DOHH2 (cell line): ENCODE measurements at regions not wholly inside any gene's neighbourhood (a gene's known extent, or its start where the extent isn't known, plus 50 kb on each side); places are given as distances from the start of the nearest gene placed in this dataset.

Experiments
- H3F3A ChIP-seq: fragments of 200-600 bp; sonication (generic), shearing (Covaris generic); 2 replicates; pipeline ENCODE4 v1.6.0; 2016; ENCODE audit warnings: antibody characterized with exemption, mild to moderate bottlenecking; ENCODE audit not compliant: control insufficient read depth, insufficient read depth
- H3K27ac ChIP-seq: fragments of 200-600 bp; sonication (generic); 2 replicates; pipeline ENCODE4 v1.5.1; 2014; ENCODE audit warnings: low read depth, mild to moderate bottlenecking, low read length, moderate library complexity
- H3K27me3 ChIP-seq: fragments of 200-600 bp; sonication (generic); 2 replicates; pipeline ENCODE4 v1.6.1; 2014; ENCODE audit warnings: mild to moderate bottlenecking, low read length, mixed read lengths; ENCODE audit not compliant: control insufficient read depth
- H3K36me3 ChIP-seq: fragments of 200-600 bp; sonication (generic); 2 replicates; pipeline ENCODE4 v1.6.1; 2014; ENCODE audit warnings: mild to moderate bottlenecking, low read length, moderate library complexity, mixed read lengths; ENCODE audit not compliant: control insufficient read depth
- H3K4me1 ChIP-seq: fragments of 200-600 bp; sonication (generic); 2 replicates; pipeline ENCODE4 v1.6.1; 2014; ENCODE audit warnings: mild to moderate bottlenecking, low read length, mixed read lengths; ENCODE audit not compliant: control insufficient read depth
- H3K4me2 ChIP-seq: fragments of 200-600 bp; sonication (generic); 2 replicates; pipeline ENCODE4 v1.6.0; 2014; ENCODE audit warnings: mild to moderate bottlenecking, low read length, moderate library complexity
- H3K4me3 ChIP-seq: fragments of 200-600 bp; sonication (generic); 2 replicates; pipeline ENCODE4 v1.5.1; 2014; ENCODE audit warnings: mild to moderate bottlenecking, low read length, mixed read lengths
- H3K79me2 ChIP-seq: fragments of 200-600 bp; sonication (generic); 2 replicates; pipeline ENCODE4 v1.6.1; 2014; ENCODE audit warnings: mild to moderate bottlenecking, low read length, mixed read lengths; ENCODE audit not compliant: control insufficient read depth
- H3K9me2 ChIP-seq: fragments of 200-600 bp; sonication (generic); replicated peaks from 2 replicates; pipeline ENCODE4 v1.6.1; 2014; ENCODE audit warnings: mild to moderate bottlenecking, low read length, mixed read lengths; ENCODE audit not compliant: control insufficient read depth
- H3K9me3 ChIP-seq: fragments of 200-600 bp; sonication (generic); 2 replicates; pipeline ENCODE4 v1.6.1; 2014; ENCODE audit warnings: antibody characterized with exemption, low read length, mixed read lengths; ENCODE audit not compliant: control insufficient read depth, insufficient read depth
- H4K20me1 ChIP-seq: fragments of 200-600 bp; sonication (generic); 2 replicates; pipeline ENCODE4 v1.6.0; 2014; ENCODE audit warnings: low read depth, mild to moderate bottlenecking, antibody characterized with exemption, low read length, moderate library complexity; ENCODE audit not compliant: control insufficient read depth, insufficient read depth
- EZH2phosphoT487 ChIP-seq: fragments of 200-600 bp; sonication (generic); IDR thresholded peaks from 2 replicates; pipeline ENCODE4 v1.6.1; 2017; ENCODE audit warnings: borderline replicate concordance, mild to moderate bottlenecking, antibody characterized with exemption, low read length, moderate library complexity, mixed read lengths
- TF ChIP-seq, protein P1 (sequence below): fragments of 200-600 bp; sonication (generic); IDR thresholded peaks from one replicate; pipeline ENCODE4 v1.5.1; 2014; ENCODE audit warnings: antibody characterized with exemption, mild to moderate bottlenecking, low read depth, low read length; ENCODE audit not compliant: poor library complexity, severe bottlenecking

DNA sequence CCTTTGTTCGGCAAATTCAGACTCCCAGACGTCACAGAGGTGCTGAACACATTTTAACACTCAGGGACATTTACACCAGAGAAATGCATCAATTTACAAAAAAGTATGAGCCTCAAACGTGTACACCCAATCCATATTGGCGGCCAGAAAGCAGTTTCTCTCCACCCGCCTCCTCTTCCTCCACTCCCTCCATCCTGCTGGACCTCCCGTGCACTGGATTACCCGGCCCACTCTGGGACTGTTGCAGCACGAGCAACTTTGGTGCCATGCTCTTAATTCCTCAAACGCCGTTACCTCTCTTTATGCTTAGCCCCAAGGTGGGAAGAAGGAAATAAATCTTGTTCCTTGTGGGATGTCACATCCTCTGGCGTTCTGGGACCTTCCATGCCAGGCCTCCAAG is 243.4 kb downstream of the ZNF516 start:
- TF ChIP-seq, protein P1, sequence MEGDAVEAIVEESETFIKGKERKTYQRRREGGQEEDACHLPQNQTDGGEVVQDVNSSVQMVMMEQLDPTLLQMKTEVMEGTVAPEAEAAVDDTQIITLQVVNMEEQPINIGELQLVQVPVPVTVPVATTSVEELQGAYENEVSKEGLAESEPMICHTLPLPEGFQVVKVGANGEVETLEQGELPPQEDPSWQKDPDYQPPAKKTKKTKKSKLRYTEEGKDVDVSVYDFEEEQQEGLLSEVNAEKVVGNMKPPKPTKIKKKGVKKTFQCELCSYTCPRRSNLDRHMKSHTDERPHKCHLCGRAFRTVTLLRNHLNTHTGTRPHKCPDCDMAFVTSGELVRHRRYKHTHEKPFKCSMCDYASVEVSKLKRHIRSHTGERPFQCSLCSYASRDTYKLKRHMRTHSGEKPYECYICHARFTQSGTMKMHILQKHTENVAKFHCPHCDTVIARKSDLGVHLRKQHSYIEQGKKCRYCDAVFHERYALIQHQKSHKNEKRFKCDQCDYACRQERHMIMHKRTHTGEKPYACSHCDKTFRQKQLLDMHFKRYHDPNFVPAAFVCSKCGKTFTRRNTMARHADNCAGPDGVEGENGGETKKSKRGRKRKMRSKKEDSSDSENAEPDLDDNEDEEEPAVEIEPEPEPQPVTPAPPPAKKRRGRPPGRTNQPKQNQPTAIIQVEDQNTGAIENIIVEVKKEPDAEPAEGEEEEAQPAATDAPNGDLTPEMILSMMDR = no peak
- TF ChIP-seq EZH2phosphoT487 = no peak
- H3K9me3 ChIP-seq = no peaks in the 10 kb centered on the region
- H3K27me3 ChIP-seq = no peaks in the 10 kb centered on the region
- H3K4me1 ChIP-seq = no peaks in the 10 kb centered on the region
- no peaks in the 10 kb centered on the region for H3K9me2 ChIP-seq
- no peaks in the 10 kb centered on the region for H3F3A ChIP-seq
- H3K4me3 ChIP-seq = no peak overlapping the region
- H4K20me1 ChIP-seq = no peaks in the 10 kb centered on the region
- H3K36me3 ChIP-seq = no peaks in the 10 kb centered on the region
- H3K4me2 ChIP-seq = no peak overlapping the region
- no peaks in the 10 kb centered on the region for H3K79me2 ChIP-seq
- H3K27ac ChIP-seq = no peak overlapping the region

DNA sequence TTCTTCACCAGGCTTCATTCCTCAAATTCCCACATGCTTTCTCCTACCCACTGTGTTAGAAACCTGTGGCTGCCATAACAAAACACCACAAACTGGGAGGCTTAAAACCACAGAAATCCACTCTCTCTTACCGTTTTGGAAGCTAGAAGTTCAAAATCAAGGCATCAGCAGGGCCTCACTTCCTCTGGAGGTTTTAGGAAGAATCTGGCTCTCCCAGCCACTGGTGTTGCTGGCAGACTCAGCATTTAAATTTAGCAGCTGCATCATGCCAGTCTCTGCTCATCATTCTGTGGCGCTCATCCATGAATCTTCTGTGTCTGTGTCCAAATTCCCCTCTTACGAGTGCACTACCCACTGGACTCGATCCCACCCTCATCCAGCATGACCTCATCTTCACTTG is 248.5 kb downstream of the ZNF516 start:
- Histone ChIP-seq H3K27ac (no peak overlapping the region), H3F3A (no peaks in the 10 kb centered on the region), H3K9me2 (no peaks in the 10 kb centered on the region), H3K36me3 (no peaks in the 10 kb centered on the region), H4K20me1 (no peaks in the 10 kb centered on the region), H3K79me2 (no peaks in the 10 kb centered on the region), H3K4me3 (no peak overlapping the region), H3K4me2 (no peak overlapping the region), H3K9me3 (no peaks in the 10 kb centered on the region), H3K4me1 (no peaks in the 10 kb centered on the region), H3K27me3 (no peaks in the 10 kb centered on the region)
- no peak for TF ChIP-seq EZH2phosphoT487
- TF ChIP-seq, protein P1 = no peak

DNA sequence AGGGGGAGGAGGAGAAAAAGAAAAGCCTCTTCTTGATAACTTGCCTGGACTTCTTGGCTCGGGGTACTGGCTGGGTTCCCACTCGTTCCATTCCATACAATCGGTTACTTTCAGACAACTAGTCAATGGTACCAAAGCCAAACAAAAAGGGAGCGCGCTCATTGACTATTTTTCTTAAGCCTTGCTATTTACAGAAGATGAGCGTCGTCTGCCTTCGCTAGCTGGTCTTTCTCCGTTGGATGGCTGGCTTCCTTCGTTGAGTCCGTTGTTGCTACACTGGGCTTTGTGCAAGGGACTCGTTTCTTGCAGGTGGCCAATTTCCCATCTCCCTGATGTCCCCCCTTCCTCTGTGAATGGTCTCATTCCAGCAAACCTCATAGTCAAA is 260.4 kb downstream of the ZNF516 start:
- no peaks in the 10 kb centered on the region for H3K9me2 ChIP-seq
- no peaks in the 10 kb centered on the region for H4K20me1 ChIP-seq
- H3K36me3 ChIP-seq = no peaks in the 10 kb centered on the region
- no peak overlapping the region for H3K4me3 ChIP-seq
- no peaks in the 10 kb centered on the region for H3K79me2 ChIP-seq
- no peak overlapping the region for H3K27ac ChIP-seq
- no peak overlapping the region for H3K4me2 ChIP-seq
- H3K27me3 ChIP-seq = no peaks in the 10 kb centered on the region; the same call in 1 of the 2 replicates
- H3K9me3 ChIP-seq = no peaks in the 10 kb centered on the region
- no peaks in the 10 kb centered on the region for H3K4me1 ChIP-seq
- TF ChIP-seq, protein P1 = no peak
- TF ChIP-seq EZH2phosphoT487 = no peak
- H3F3A ChIP-seq = no peaks in the 10 kb centered on the region
